RWPE1 (cell line): ENCODE measurements at regions not wholly inside any gene's neighbourhood (a gene's known extent, or its start where the extent isn't known, plus 50 kb on each side); places are given as distances from the start of the nearest gene placed in this dataset.

Source experiments
- CTCF ChIA-PET: fragments of 350-600 bp; sonication (Branson Sonifier 250); formaldehyde crosslinking; extraction: SDS; loops from one replicate; lab custom pipeline; 2021; lab: Yijun Ruan, JAX
- POLR2A ChIA-PET: fragments of 400-600 bp; formaldehyde crosslinking; extraction: SDS; loops from one replicate; lab custom pipeline; 2020; ENCODE audit warnings: antibody characterized with exemption; ENCODE audit not compliant: low non-redundant PET; lab: Yijun Ruan, JAX
- DNase-seq: peaks from one replicate; pipeline ENCODE4 v3.0.0; 2012; ENCODE audit warnings: low spot score
- H3K27ac ChIP-seq: fragments of 450-650 bp; 2 replicates; pipeline ENCODE4 v1.5.1; 2017
- CTCF ChIP-seq: fragments of 450-650 bp; conservative IDR thresholded peaks from 2 replicates; pipeline ENCODE4 v1.5.1; 2017; ENCODE audit warnings: low read depth, mild to moderate bottlenecking

GRCh38 chr4:32417113-32417704, 1697.0 kb downstream of the PCDH7 start:
- no peak for DNase-seq
- ChIA-PET CTCF (interaction anchor here (0.7 kb wide), 1 partner anchor 208 kb away, joined by 3 read pairs; no protein-coding TSS in a partner anchor), POLR2A (no interaction called here)
- TF ChIP-seq CTCF: no peak
- no peak overlapping the region for H3K27ac ChIP-seq

GRCh38 chr4:32423267-32423666, 1703.1 kb downstream of the PCDH7 start:
- CTCF ChIA-PET: no interaction called here

GRCh38 chr4:32425243-32425642, 1705.1 kb downstream of the PCDH7 start:
- DNase-seq: no peak

More at GRCh38 chr4:32423267-32423666, 1703.1 kb downstream of the PCDH7 start:
- POLR2A ChIA-PET: no interaction called here
- no peak for TF ChIP-seq CTCF
- no peak for DNase-seq
- no peak overlapping the region for H3K27ac ChIP-seq

GRCh38 chr4:32427566-32427965, 1707.4 kb downstream of the PCDH7 start:
- DNase-seq: no peak
- POLR2A ChIA-PET: no interaction called here

More at GRCh38 chr4:32425243-32425642, 1705.1 kb downstream of the PCDH7 start:
- POLR2A ChIA-PET: no interaction called here
- TF ChIP-seq CTCF: no peak
- no peak overlapping the region for H3K27ac ChIP-seq
- CTCF ChIA-PET: no interaction called here

GRCh38 chr4:32429151-32429550, 1709.0 kb downstream of the PCDH7 start:
- ChIA-PET CTCF (no interaction called here), POLR2A (no interaction called here)
- TF ChIP-seq CTCF: no peak
- H3K27ac ChIP-seq: no peak overlapping the region
- DNase-seq: no peak

More at GRCh38 chr4:32427566-32427965, 1707.4 kb downstream of the PCDH7 start:
- TF ChIP-seq CTCF: no peak
- CTCF ChIA-PET: interaction anchor here (0.7 kb wide), 1 partner anchor 121 kb away, joined by 4 read pairs; no protein-coding TSS in a partner anchor
- no peak overlapping the region for H3K27ac ChIP-seq

GRCh38 chr4:32435308-32435707, 1715.1 kb downstream of the PCDH7 start:
- no peak overlapping the region for H3K27ac ChIP-seq
- DNase-seq: no peak
- TF ChIP-seq CTCF: no peak
- ChIA-PET CTCF (no interaction called here), POLR2A (no interaction called here)
